ENCODE measurements at regions not wholly inside any gene's neighbourhood (a gene's known extent, or its start where the extent isn't known, plus 50 kb on each side); places are given as distances from the start of the nearest gene placed in this dataset.
"Not testable (repeated sequence)": the region's sequence is repeated elsewhere in the genome, so short reads cannot be mapped to it uniquely, and the experiment has no call there.

GRCh38 chr6:132021552-132022375 lies 70.6 kb upstream of the CCN2 start:
- Histone ChIP-seq H3K27me3 (ENCODE audit: control insufficient read depth, insufficient read depth, low read length) (no peaks in the 10 kb centered on the region), H3K36me3 (ENCODE audit: control insufficient read depth, insufficient read depth, low read length) (no peaks in the 10 kb centered on the region), H3K4me1 (ENCODE audit: control insufficient read depth, insufficient read depth, low read length) (peaks cover 9% of the 10 kb centered on the region), H3K27ac (ENCODE audit: low read length) (no peak overlapping the region), H3K4me3 (ENCODE audit: low read length) (no peak overlapping the region), H3K9me3 (ENCODE audit: control insufficient read depth, low read depth, low read length) (no peaks in the 10 kb centered on the region)
- WGBS (ENCODE audit: insufficient coverage, low lambda C conversion rate), result 72% methylated on average over 2 of the region's 4 CpGs
- no peak for DNase-seq

- no CpG with 5 or more reads among the region's 4 CpGs for WGBS (ENCODE audit: insufficient coverage, low lambda C conversion rate)
- H3K4me3 ChIP-seq (ENCODE audit: low read length); H3K27me3 ChIP-seq (ENCODE audit: control insufficient read depth, insufficient read depth, low read length); DNase-seq; H3K4me1 ChIP-seq (ENCODE audit: control insufficient read depth, insufficient read depth, low read length); H3K9me3 ChIP-seq (ENCODE audit: control insufficient read depth, low read depth, low read length); H3K36me3 ChIP-seq (ENCODE audit: control insufficient read depth, insufficient read depth, low read length); H3K27ac ChIP-seq (ENCODE audit: low read length): not testable (repeated sequence)
Measured at GRCh38 chr6:132020918-132021317, 69.7 kb upstream of the CCN2 start.

- Histone ChIP-seq H3K27ac (ENCODE audit: low read length) (no peak overlapping the region), H3K27me3 (ENCODE audit: control insufficient read depth, insufficient read depth, low read length) (no peaks in the 10 kb centered on the region), H3K36me3 (ENCODE audit: control insufficient read depth, insufficient read depth, low read length) (no peaks in the 10 kb centered on the region), H3K4me3 (ENCODE audit: low read length) (no peak overlapping the region), H3K9me3 (ENCODE audit: control insufficient read depth, low read depth, low read length) (no peaks in the 10 kb centered on the region), H3K4me1 (ENCODE audit: control insufficient read depth, insufficient read depth, low read length) (peaks cover 9% of the 10 kb centered on the region)
- DNase-seq, result peak in 1 of 2 donors; percentile 8
- 80% methylated on average over 1 of the region's 6 CpGs for whole genome bisulfite sequencing (ENCODE audit: insufficient coverage, low lambda C conversion rate)
Measured at GRCh38 chr6:132020138-132020581, 69.0 kb upstream of the CCN2 start.

DNA sequence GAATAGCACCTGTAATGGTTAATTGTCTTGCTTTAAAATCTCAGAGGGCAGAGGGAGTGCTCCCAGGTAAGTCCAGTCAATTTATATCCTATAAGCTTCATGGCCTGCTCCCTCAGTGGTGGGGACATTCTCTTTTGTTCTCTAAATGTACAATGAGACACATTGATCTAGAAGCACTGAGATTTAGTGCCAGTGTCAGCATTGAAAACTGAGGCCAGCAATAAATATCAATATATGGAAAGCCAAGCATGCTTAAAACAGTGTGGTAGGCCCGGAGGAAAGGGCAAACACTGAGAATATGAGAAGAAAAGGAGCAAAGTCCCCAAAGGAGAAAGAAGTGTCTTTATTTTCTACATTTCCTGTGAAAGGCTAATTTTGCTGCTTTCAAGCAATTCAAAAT lies 68.4 kb upstream of the CCN2 start:
- Histone ChIP-seq H3K27me3 (ENCODE audit: control insufficient read depth, insufficient read depth, low read length) (no peaks in the 10 kb centered on the region), H3K27ac (ENCODE audit: low read length) (no peak overlapping the region), H3K4me3 (ENCODE audit: low read length) (no peak overlapping the region), H3K4me1 (ENCODE audit: control insufficient read depth, insufficient read depth, low read length) (peaks cover 9% of the 10 kb centered on the region), H3K9me3 (ENCODE audit: control insufficient read depth, low read depth, low read length) (no peaks in the 10 kb centered on the region), H3K36me3 (ENCODE audit: control insufficient read depth, insufficient read depth, low read length) (no peaks in the 10 kb centered on the region)
- DNase-seq, result no peak
- WGBS (ENCODE audit: insufficient coverage, low lambda C conversion rate), result no CpG with 5 or more reads among the region's 1 CpG

DNA sequence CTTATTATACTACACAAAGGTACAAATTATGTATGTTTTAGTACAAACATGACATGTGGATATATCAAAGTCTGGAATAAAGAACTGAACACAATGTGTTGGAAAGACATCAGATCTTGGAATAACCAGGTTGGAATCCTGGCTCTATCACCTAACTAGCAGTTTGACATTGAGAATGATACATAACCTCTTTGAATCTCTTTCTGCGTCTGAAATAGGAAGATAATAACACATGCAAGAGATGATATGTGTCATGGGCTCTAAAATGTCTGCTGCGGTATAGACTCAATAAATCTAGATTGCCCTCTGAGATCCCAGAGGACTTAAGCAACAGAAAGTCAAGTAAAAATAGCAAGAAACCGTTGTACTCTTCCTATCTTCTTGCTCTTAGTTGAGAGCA lies 66.8 kb upstream of the CCN2 start:
- peaks cover 9% of the 10 kb centered on the region for H3K4me1 ChIP-seq (ENCODE audit: control insufficient read depth, insufficient read depth, low read length)
- no peaks in the 10 kb centered on the region for H3K36me3 ChIP-seq (ENCODE audit: control insufficient read depth, insufficient read depth, low read length)
- no peaks in the 10 kb centered on the region for H3K27me3 ChIP-seq (ENCODE audit: control insufficient read depth, insufficient read depth, low read length)
- H3K9me3 ChIP-seq (ENCODE audit: control insufficient read depth, low read depth, low read length), result no peaks in the 10 kb centered on the region
- DNase-seq, result no peak
- no peak overlapping the region for H3K27ac ChIP-seq (ENCODE audit: low read length)
- H3K4me3 ChIP-seq (ENCODE audit: low read length), result no peak overlapping the region
- no CpG with 5 or more reads among the region's 3 CpGs for WGBS (ENCODE audit: insufficient coverage, low lambda C conversion rate)

DNA sequence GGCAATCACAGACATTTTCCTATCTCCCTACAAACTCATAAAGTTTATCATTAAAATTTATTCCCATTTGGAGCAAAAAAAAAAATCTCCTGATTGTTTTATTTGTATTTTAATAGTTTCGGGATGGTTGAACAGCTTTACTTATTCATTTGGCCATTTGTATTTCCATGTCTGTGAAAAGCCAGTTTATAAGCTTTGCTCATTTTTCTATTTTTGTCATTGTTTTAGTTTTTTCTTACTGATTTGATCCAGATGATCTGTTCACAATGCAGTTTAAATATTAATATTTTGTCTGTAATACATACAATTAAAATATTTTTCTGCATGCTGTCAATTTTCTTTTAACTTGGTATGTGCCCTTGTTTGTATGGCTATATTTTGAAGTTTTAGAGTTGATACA lies 65.2 kb upstream of the CCN2 start:
- Histone ChIP-seq H3K36me3 (ENCODE audit: control insufficient read depth, insufficient read depth, low read length) (no peaks in the 10 kb centered on the region), H3K9me3 (ENCODE audit: control insufficient read depth, low read depth, low read length) (no peaks in the 10 kb centered on the region), H3K27me3 (ENCODE audit: control insufficient read depth, insufficient read depth, low read length) (no peaks in the 10 kb centered on the region), H3K4me1 (ENCODE audit: control insufficient read depth, insufficient read depth, low read length) (peaks cover 3% of the 10 kb centered on the region), H3K4me3 (ENCODE audit: low read length) (no peak overlapping the region), H3K27ac (ENCODE audit: low read length) (no peak overlapping the region)
- WGBS (ENCODE audit: insufficient coverage, low lambda C conversion rate), result 100% methylated on average over 1 of the region's 1 CpG
- no peak for DNase-seq

DNA sequence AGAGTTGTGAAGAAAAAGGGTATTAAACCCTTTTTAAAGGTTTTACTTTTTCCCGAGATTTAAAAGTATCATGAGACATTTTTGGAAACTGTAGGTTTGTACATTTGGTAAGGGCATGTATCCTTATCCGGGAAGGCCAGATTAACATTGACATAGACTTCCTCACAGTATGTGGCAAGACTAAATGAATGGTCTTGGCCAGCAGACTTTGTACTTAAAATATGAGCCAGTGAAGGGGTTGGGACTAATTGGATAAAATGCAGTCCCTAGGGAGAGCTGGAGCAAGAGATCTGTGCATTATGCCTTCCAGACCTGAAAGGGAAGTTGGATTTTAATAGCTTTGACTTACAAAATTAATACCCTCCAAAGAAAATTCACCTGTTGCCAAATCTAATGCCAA lies 60.4 kb upstream of the CCN2 start:
- Histone ChIP-seq H3K27me3 (ENCODE audit: control insufficient read depth, insufficient read depth, low read length) (no peaks in the 10 kb centered on the region), H3K27ac (ENCODE audit: low read length) (no peak overlapping the region), H3K4me3 (ENCODE audit: low read length) (no peak overlapping the region), H3K4me1 (ENCODE audit: control insufficient read depth, insufficient read depth, low read length) (no peaks in the 10 kb centered on the region), H3K9me3 (ENCODE audit: control insufficient read depth, low read depth, low read length) (no peaks in the 10 kb centered on the region), H3K36me3 (ENCODE audit: control insufficient read depth, insufficient read depth, low read length) (no peaks in the 10 kb centered on the region)
- 83% methylated on average over 1 of the region's 2 CpGs for WGBS (ENCODE audit: insufficient coverage, low lambda C conversion rate)
- DNase-seq, result peak in 1 of 2 donors; percentile 12

DNA sequence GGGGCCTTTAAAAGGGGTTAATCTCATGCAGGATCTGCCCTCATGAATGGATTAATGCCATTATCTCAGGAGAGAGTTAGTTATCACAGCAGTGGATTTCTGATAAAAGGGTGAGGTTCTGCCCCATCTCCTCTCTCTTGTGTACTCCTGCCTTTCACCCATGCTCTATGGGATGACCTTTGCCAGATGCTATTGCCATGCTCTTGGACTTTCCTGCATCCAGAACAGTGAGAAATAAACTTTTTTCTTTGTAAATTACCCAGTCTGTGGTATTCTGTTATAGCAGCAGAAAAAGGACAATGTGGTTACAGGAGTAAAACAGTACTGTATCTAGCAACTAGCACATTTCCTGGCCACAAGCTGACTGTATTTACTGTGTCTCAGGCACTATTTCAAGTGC lies 58.0 kb upstream of the CCN2 start:
- no peak overlapping the region for H3K4me3 ChIP-seq (ENCODE audit: low read length)

DNA sequence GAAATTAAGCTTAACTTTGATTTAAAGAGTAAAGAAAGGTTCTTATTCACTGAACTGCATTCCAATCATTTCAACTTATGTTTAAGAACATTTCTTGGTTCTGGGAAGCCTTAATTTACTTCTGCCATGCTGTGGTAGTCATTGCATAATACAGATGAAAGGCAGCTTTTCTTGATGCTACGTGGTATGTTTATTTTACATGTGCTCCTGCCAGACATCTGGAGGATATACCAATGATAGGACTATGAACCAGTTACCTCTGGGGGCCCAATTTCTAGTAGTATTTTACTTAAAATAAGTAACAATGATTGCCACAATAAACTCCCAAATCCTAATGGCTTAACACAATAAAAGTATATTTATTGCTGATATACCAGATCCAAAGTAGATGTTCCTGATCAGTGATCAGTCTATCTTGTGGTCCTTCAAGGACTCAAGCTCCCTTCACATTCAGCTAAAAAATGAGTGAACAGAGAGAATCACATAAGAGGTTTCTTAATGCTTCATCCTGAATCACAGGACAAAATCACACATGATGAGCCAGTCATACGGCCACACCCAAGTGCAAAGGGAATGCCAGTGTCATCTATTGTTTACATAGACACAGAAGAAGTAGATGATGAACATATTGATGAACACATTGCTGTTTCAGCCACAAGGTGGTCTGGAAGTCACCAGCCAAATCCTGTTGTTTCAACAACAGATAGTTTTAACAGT lies 56.5 kb upstream of the CCN2 start:
- H3K27me3 ChIP-seq (ENCODE audit: control insufficient read depth, insufficient read depth, low read length), result no peaks in the 10 kb centered on the region
- no peak overlapping the region for H3K27ac ChIP-seq (ENCODE audit: low read length)
- H3K4me3 ChIP-seq (ENCODE audit: low read length), result no peak overlapping the region
- WGBS (ENCODE audit: insufficient coverage, low lambda C conversion rate), result no CpG with 5 or more reads among the region's 2 CpGs
- H3K36me3 ChIP-seq (ENCODE audit: control insufficient read depth, insufficient read depth, low read length), result no peaks in the 10 kb centered on the region
- no peaks in the 10 kb centered on the region for H3K9me3 ChIP-seq (ENCODE audit: control insufficient read depth, low read depth, low read length)
- no peak for DNase-seq
- peaks cover 10% of the 10 kb centered on the region for H3K4me1 ChIP-seq (ENCODE audit: control insufficient read depth, insufficient read depth, low read length)

More for the DNA sequence above, 58.0 kb upstream of the CCN2 start:
- Histone ChIP-seq H3K27ac (ENCODE audit: low read length) (no peak overlapping the region), H3K27me3 (ENCODE audit: control insufficient read depth, insufficient read depth, low read length) (no peaks in the 10 kb centered on the region), H3K36me3 (ENCODE audit: control insufficient read depth, insufficient read depth, low read length) (no peaks in the 10 kb centered on the region), H3K4me1 (ENCODE audit: control insufficient read depth, insufficient read depth, low read length) (peaks cover 10% of the 10 kb centered on the region), H3K9me3 (ENCODE audit: control insufficient read depth, low read depth, low read length) (no peaks in the 10 kb centered on the region)
- no peak for DNase-seq

- peak; percentile 23 to 69 for DNase-seq
- H3K27ac ChIP-seq (ENCODE audit: low read length), result peak overlapping the region; percentile 61
- no peaks in the 10 kb centered on the region for H3K27me3 ChIP-seq (ENCODE audit: control insufficient read depth, insufficient read depth, low read length)
- no peak overlapping the region for H3K4me3 ChIP-seq (ENCODE audit: low read length)
- no CpG with 5 or more reads among the region's 2 CpGs for WGBS (ENCODE audit: insufficient coverage, low lambda C conversion rate)
- peaks cover 10% of the 10 kb centered on the region for H3K4me1 ChIP-seq (ENCODE audit: control insufficient read depth, insufficient read depth, low read length)
- no peaks in the 10 kb centered on the region for H3K36me3 ChIP-seq (ENCODE audit: control insufficient read depth, insufficient read depth, low read length)
- H3K9me3 ChIP-seq (ENCODE audit: control insufficient read depth, low read depth, low read length), result no peaks in the 10 kb centered on the region
Measured at GRCh38 chr6:132005178-132005577, 54.0 kb upstream of the CCN2 start.

Measured in large intestine (tissue), 3 donors.